ENCODE measurements at regions not wholly inside any gene's neighbourhood (a gene's known extent, or its start where the extent isn't known, plus 50 kb on each side); places are given as distances from the start of the nearest gene placed in this dataset.
A peak's percentile ranks its signal among the peaks of the same experiment; 100 is the strongest.
"Not testable (repeated sequence)": the region's sequence is repeated elsewhere in the genome, so short reads cannot be mapped to it uniquely, and the experiment has no call there.

GRCh38 chr4:62595265-62595664 is 1395.1 kb downstream of the ADGRL3 start:
- H3K27ac ChIP-seq = not testable (repeated sequence)
- TF ChIP-seq CTCF (conservative IDR thresholded peaks at IDR 0.05) = peak; percentile 68

- no peak for TF ChIP-seq ZFX (IDR thresholded peaks at IDR 0.05)
- no peak for TF ChIP-seq CTCF (conservative IDR thresholded peaks at IDR 0.05)
- no peak overlapping the region for H3K27ac ChIP-seq
These were observed 1391.6 kb downstream of the ADGRL3 start for GRCh38 chr4:62591756-62592155.

GRCh38 chr4:62588671-62589070 is 1388.5 kb downstream of the ADGRL3 start:
- TF ChIP-seq ZFX (IDR thresholded peaks at IDR 0.05) = no peak
- no peak for TF ChIP-seq CTCF (conservative IDR thresholded peaks at IDR 0.05)
- no peak overlapping the region for H3K27ac ChIP-seq

GRCh38 chr4:62571494-62571893 is 1371.4 kb downstream of the ADGRL3 start:
- H3K27ac ChIP-seq = no peak overlapping the region
- no peak for TF ChIP-seq ZFX (IDR thresholded peaks at IDR 0.05)
- no peak for TF ChIP-seq CTCF (conservative IDR thresholded peaks at IDR 0.05)

- TF ChIP-seq CTCF (conservative IDR thresholded peaks at IDR 0.05) (no peak), ZFX (IDR thresholded peaks at IDR 0.05) (no peak)
- H3K27ac ChIP-seq = no peak overlapping the region
These were observed 1360.7 kb downstream of the ADGRL3 start for GRCh38 chr4:62560858-62561257.

GRCh38 chr4:62550121-62550520 is 1350.0 kb downstream of the ADGRL3 start:
- TF ChIP-seq CTCF (conservative IDR thresholded peaks at IDR 0.05) = no peak
- TF ChIP-seq ZFX (IDR thresholded peaks at IDR 0.05) = no peak
- no peak overlapping the region for H3K27ac ChIP-seq

- TF ChIP-seq CTCF (conservative IDR thresholded peaks at IDR 0.05) = no peak
- no peak for TF ChIP-seq ZFX (IDR thresholded peaks at IDR 0.05)
- H3K27ac ChIP-seq = no peak overlapping the region
These were observed 1349.5 kb downstream of the ADGRL3 start for GRCh38 chr4:62549601-62550000.

Data from C4-2B (cell line).